HL-60 (cell line): ENCODE measurements at regions not wholly inside any gene's neighbourhood (a gene's known extent, or its start where the extent isn't known, plus 50 kb on each side); places are given as distances from the start of the nearest gene placed in this dataset.

Experiments used
- CTCF ChIP-seq: IDR thresholded peaks from one replicate; pipeline ENCODE4 v1.5.1; 2011; ENCODE audit warnings: low read length, control low read depth, inconsistent platforms; ENCODE audit not compliant: insufficient read depth
- POLR2AphosphoS5 ChIP-seq: IDR thresholded peaks from 2 replicates; pipeline ENCODE4 v1.6.1; 2012; ENCODE audit warnings: low read depth
- REST ChIP-seq: IDR thresholded peaks from 2 replicates; pipeline ENCODE4 v1.6.1; 2012; ENCODE audit warnings: low read depth; ENCODE audit not compliant: insufficient replicate concordance
- SPI1 ChIP-seq: IDR thresholded peaks from 2 replicates; pipeline ENCODE4 v1.6.1; 2012; ENCODE audit warnings: low read depth, mild to moderate bottlenecking, borderline replicate concordance

GRCh38 chr10:30176182-30176581, 116.8 kb upstream of the JCAD start:
- TF ChIP-seq CTCF: no peak
- no peak for TF ChIP-seq POLR2AphosphoS5
- no peak for TF ChIP-seq REST
- no peak for TF ChIP-seq SPI1
